ENCODE measurements at regions not wholly inside any gene's neighbourhood (a gene's known extent, or its start where the extent isn't known, plus 50 kb on each side); places are given as distances from the start of the nearest gene placed in this dataset.
"Not testable (repeated sequence)": the region's sequence is repeated elsewhere in the genome, so short reads cannot be mapped to it uniquely, and the experiment has no call there.

- TF ChIP-seq ZNF776 (CRISPR knock-in tag; IDR thresholded peaks at IDR 0.05) (no peak), ZNF329 (CRISPR knock-in tag; IDR thresholded peaks at IDR 0.05; ENCODE audit: low read depth) (no peak)
These were observed 225.0 kb upstream of the SEMA3C start (continued) for GRCh38 chr7:81143856-81144255.

GRCh38 chr7:81141257-81142205, 222.7 kb upstream of the SEMA3C start:
- POLR2A ChIA-PET; BruUV-seq (replicated peaks); H3K4me2 ChIP-seq (ENCODE audit: low read depth, low read length); ATAC-seq; H3K36me3 ChIP-seq (replicated peaks in 1 of 2; ENCODE audit: control insufficient read depth in 1 of 2, insufficient read depth in 2 of 2, low read length in 2 of 2); H4K20me1 ChIP-seq (ENCODE audit: insufficient read depth, low read length); H3K27ac ChIP-seq (ENCODE audit: extremely low read length, insufficient read depth, low read length); H3K4me3 ChIP-seq (replicated peaks in 1 of 3; ENCODE audit: insufficient read depth in 1 of 3, low read depth in 2 of 3, low read length in 3 of 3); FAIRE-seq; H3K79me2 ChIP-seq (ENCODE audit: insufficient read depth, low read length); H3K27me3 ChIP-seq (ENCODE audit: control insufficient read depth in 1 of 2, insufficient read depth in 2 of 2, low read length in 2 of 2); H3K9me3 ChIP-seq (ENCODE audit: low read length); in situ Hi-C loops (cut with HindIII; ENCODE audit: extremely low pct_ligation_motif_present, low pct_unique_long_range_greater_than_20kb); intact Hi-C loops (cut with micrococcal nuclease; ENCODE audit: unreplicated experiment); H3K9ac ChIP-seq (ENCODE audit: insufficient read depth, low read depth, low read length); CTCF ChIA-PET (ENCODE audit: low intra/inter-chr PET ratio, low total read pairs); H2AFZ ChIP-seq (ENCODE audit: low read length); DNase-seq (ENCODE audit: low spot score): not testable (repeated sequence)
- 88% methylated on average over 17 of the region's 45 CpGs for WGBS (ENCODE audit: low lambda C conversion rate)
- H3K4me1 ChIP-seq (ENCODE audit: insufficient read depth, low read length) = peaks cover 18% of the 10 kb centered on the region

GRCh38 chr7:81140775-81141174, 221.9 kb upstream of the SEMA3C start:
- H3K27me3 ChIP-seq (ENCODE audit: control insufficient read depth in 1 of 2, insufficient read depth in 2 of 2, low read length in 2 of 2) = no peaks in the 10 kb centered on the region
- in situ Hi-C loops (cut with HindIII; ENCODE audit: extremely low pct_ligation_motif_present, low pct_unique_long_range_greater_than_20kb) = no loop called here
- intact Hi-C loops (cut with micrococcal nuclease; ENCODE audit: unreplicated experiment) = no loop called here
- no peak overlapping the region for H2AFZ ChIP-seq (ENCODE audit: low read length)
- no TSS peak for BruUV-seq (replicated peaks)
- H3K36me3 ChIP-seq (replicated peaks in 1 of 2; ENCODE audit: control insufficient read depth in 1 of 2, insufficient read depth in 2 of 2, low read length in 2 of 2) = no peaks in the 10 kb centered on the region
- CTCF ChIA-PET (ENCODE audit: low intra/inter-chr PET ratio, low total read pairs) = no interaction called here
- ATAC-seq (no peak), DNase-seq (ENCODE audit: low spot score) (no peak), FAIRE-seq (no peak)
- H3K79me2 ChIP-seq (ENCODE audit: insufficient read depth, low read length) = no peaks in the 10 kb centered on the region
- no peak overlapping the region for H3K4me2 ChIP-seq (ENCODE audit: low read depth, low read length)
- H3K9ac ChIP-seq (ENCODE audit: insufficient read depth, low read depth, low read length) = no peak overlapping the region
- H4K20me1 ChIP-seq (ENCODE audit: insufficient read depth, low read length) = no peaks in the 10 kb centered on the region
- no peak overlapping the region for H3K27ac ChIP-seq (ENCODE audit: extremely low read length, insufficient read depth, low read length)
- 79% methylated on average over 3 of the region's 3 CpGs for WGBS (ENCODE audit: low lambda C conversion rate)
- no peak overlapping the region for H3K4me3 ChIP-seq (replicated peaks in 1 of 3; ENCODE audit: insufficient read depth in 1 of 3, low read depth in 2 of 3, low read length in 3 of 3)
- POLR2A ChIA-PET = no interaction called here
- no peaks in the 10 kb centered on the region for H3K9me3 ChIP-seq (ENCODE audit: low read length)
- peaks cover 18% of the 10 kb centered on the region for H3K4me1 ChIP-seq (ENCODE audit: insufficient read depth, low read length)
- TF ChIP-seq ZNF713 (CRISPR knock-in tag; IDR thresholded peaks at IDR 0.05) = no peak
- no peak for TF ChIP-seq ZFAT (CRISPR knock-in tag; conservative IDR thresholded peaks at IDR 0.05)
- TF ChIP-seq TBP (CRISPR knock-in tag; IDR thresholded peaks at IDR 0.05) = no peak
- no peak for TF ChIP-seq MBD4 (IDR thresholded peaks at IDR 0.05; ENCODE audit: borderline replicate concordance, low read length)
- TF ChIP-seq NFAT5 (CRISPR knock-in tag; IDR thresholded peaks at IDR 0.05) = no peak
- TF ChIP-seq ZFP36L1 (CRISPR knock-in tag; IDR thresholded peaks at IDR 0.05) = no peak
- TF ChIP-seq SNAPC2 (CRISPR knock-in tag; IDR thresholded peaks at IDR 0.05) = no peak
- no peak for TF ChIP-seq ZNF850 (CRISPR knock-in tag; conservative IDR thresholded peaks at IDR 0.05)
- no peak for TF ChIP-seq PRMT3 (CRISPR knock-in tag; IDR thresholded peaks at IDR 0.05; ENCODE audit: borderline replicate concordance, low read depth)
- TF ChIP-seq ZIK1 (CRISPR knock-in tag; IDR thresholded peaks at IDR 0.05; ENCODE audit: borderline replicate concordance, low read depth) = no peak

Data from HepG2 (cell line).